ENCODE measurements at regions not wholly inside any gene's neighbourhood (a gene's known extent, or its start where the extent isn't known, plus 50 kb on each side); places are given as distances from the start of the nearest gene placed in this dataset.

DNA sequence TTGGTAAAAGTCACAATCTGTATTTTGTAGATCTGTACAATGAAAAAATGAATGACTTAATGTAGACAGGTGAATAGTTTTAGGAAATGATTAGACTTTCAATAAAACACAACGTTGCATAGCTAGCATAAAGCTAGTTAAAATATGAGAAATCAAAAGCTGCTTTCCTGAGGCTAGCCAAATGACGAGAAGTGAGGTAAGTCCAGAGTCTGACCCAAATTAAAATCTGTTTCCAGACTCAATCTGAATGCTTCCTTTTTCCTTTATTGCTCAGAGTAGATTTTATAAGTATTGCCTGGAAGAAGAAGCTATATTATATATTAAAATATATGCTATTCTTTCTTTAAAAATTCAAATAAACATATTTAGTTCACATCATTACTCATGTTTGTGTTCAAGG is 615.4 kb downstream of the CD109 start:
- DNase-seq (ENCODE audit: low read depth), result no peak
- H3K4me3 ChIP-seq (ENCODE audit: low read depth, low read length), result no peak overlapping the region
- TF ChIP-seq, protein P1, sequence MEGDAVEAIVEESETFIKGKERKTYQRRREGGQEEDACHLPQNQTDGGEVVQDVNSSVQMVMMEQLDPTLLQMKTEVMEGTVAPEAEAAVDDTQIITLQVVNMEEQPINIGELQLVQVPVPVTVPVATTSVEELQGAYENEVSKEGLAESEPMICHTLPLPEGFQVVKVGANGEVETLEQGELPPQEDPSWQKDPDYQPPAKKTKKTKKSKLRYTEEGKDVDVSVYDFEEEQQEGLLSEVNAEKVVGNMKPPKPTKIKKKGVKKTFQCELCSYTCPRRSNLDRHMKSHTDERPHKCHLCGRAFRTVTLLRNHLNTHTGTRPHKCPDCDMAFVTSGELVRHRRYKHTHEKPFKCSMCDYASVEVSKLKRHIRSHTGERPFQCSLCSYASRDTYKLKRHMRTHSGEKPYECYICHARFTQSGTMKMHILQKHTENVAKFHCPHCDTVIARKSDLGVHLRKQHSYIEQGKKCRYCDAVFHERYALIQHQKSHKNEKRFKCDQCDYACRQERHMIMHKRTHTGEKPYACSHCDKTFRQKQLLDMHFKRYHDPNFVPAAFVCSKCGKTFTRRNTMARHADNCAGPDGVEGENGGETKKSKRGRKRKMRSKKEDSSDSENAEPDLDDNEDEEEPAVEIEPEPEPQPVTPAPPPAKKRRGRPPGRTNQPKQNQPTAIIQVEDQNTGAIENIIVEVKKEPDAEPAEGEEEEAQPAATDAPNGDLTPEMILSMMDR (IDR thresholded peaks at IDR 0.05; ENCODE audit: control insufficient read depth, extremely low read depth, insufficient read depth), result no peak

DNA sequence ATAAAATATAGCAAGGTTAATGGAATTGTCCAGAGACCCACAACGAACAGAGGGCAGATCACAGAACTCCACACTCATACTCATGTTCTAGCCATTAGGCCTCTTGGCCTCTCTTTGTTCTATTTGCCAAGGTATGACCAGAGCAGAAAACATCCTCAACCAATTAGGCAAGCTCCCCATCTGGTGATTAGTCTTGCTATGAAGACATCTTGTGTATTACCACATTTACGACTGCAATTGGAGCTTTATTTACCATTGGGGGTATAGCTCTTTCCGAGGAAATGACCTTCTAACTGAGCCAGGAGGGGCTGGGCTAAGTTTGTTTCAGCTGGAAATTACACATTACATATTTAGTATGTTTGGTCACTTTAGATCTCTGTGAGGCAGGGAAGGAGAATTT is 593.9 kb downstream of the CD109 start:
- DNase-seq (ENCODE audit: low read depth), result no peak
- TF ChIP-seq, protein P1 (IDR thresholded peaks at IDR 0.05; ENCODE audit: control insufficient read depth, extremely low read depth, insufficient read depth), result no peak
- H3K4me3 ChIP-seq (ENCODE audit: low read depth, low read length), result no peak overlapping the region

DNA sequence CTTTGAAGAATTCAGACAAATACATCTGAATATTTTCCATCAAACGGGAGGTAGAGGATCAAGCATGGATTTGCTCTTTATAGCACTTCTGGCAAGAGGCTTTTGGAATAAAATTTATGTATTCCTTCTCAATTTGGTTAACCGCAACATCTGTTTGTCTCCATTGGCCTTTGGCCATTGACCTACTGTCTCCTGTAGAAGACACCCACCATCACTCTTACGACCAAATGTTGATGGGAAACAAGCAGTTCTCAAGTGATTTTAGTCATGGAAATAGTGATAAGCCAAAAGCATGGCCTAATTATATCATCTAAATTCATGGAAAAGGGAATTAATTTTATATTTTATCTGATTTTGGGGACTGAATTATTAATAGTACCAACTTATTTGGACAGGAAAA is 591.9 kb downstream of the CD109 start:
- TF ChIP-seq, protein P1 (IDR thresholded peaks at IDR 0.05; ENCODE audit: control insufficient read depth, extremely low read depth, insufficient read depth), result no peak
- no peak for DNase-seq (ENCODE audit: low read depth)
- no peak overlapping the region for H3K4me3 ChIP-seq (ENCODE audit: low read depth, low read length)

DNA sequence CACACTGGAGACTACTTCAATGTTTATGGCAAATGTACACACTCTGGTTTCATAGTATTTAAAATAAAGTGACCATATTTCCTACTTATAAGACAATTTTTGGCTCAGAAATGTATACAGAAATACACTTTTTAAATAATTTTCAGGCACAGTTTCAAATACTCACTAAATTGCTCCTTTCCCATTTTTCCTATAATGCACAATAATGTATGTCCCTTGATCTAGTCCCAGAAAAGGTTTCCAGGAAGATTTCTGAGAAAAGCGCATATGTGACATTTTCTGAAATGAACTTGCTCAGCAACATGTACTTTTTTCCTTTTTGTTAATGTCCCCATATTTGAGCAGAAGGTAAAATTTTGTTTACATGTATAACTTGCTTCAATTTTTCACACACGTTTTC is 591.4 kb downstream of the CD109 start:
- DNase-seq (ENCODE audit: low read depth), result no peak

DNA sequence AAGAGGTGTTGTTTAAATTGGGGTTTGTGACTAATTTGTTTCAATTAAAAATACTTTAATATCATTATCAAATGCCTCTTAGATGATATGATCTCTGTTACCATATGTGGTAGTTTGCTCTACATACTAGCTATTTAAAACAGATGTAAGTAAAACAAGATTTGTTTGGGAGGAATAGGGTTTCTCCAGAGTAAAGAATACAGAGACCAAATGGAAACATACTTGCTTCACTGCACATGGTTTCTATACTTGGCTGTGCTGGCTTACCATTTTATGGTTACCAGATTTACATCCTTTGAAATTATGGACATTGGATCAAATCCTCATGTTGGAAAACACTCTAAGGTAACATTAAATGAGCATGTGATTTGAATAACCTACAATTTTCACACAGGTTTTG is 588.3 kb downstream of the CD109 start:
- no peak overlapping the region for H3K4me3 ChIP-seq (ENCODE audit: low read depth, low read length)
- TF ChIP-seq, protein P1 (IDR thresholded peaks at IDR 0.05; ENCODE audit: control insufficient read depth, extremely low read depth, insufficient read depth), result no peak
- DNase-seq (ENCODE audit: low read depth), result no peak

More for the DNA sequence above, 591.4 kb downstream of the CD109 start:
- TF ChIP-seq, protein P1 (IDR thresholded peaks at IDR 0.05; ENCODE audit: control insufficient read depth, extremely low read depth, insufficient read depth), result no peak
- no peak overlapping the region for H3K4me3 ChIP-seq (ENCODE audit: low read depth, low read length)

DNA sequence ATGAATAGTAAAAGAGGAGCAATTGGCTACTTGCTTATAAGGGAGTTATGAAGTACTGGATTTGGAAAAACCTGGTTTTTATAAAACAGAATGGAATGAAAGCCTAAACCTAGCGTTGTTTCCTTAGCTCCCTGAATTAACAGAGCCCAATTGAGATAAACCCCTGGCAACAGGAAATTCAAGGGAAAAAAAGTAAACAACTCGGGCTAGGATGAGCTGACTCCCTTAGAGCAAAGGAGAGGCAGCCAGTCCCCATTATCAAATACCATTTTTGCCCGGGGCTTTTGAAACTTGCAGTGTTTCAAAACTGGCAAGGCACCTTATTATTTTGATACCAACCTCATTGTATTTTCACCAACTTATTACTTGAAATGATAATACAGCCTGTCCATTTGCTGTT is 587.5 kb downstream of the CD109 start:
- H3K4me3 ChIP-seq (ENCODE audit: low read depth, low read length), result no peak overlapping the region
- TF ChIP-seq, protein P1 (IDR thresholded peaks at IDR 0.05; ENCODE audit: control insufficient read depth, extremely low read depth, insufficient read depth), result no peak
- no peak for DNase-seq (ENCODE audit: low read depth)

DNA sequence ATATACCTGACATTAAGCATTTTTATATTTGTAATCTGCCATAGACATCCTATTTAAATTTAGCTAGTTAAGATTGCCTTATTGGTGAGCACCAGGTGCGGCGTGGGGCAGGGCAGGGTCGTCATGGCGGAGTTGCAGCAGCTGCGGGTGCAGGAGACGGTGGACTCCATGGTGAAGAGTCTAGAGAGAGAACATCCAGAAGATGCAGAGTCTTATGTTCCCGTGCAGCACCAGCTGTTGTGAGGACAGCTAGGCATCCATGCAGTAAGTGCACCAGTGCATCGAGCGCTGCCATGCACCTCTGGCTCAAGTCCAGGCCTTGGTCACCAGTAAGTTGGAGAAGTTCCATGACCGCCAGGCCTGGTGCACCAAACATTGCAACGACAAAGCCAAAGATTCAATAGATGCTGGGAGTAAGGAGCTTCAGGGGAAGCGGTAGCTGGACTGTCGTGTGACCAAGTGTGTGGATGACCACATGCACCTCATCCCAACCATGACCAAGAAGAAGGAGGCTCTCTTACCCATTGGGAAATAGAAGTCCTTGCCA is 586.2 kb downstream of the CD109 start:
- TF ChIP-seq, protein P1 (IDR thresholded peaks at IDR 0.05; ENCODE audit: control insufficient read depth, extremely low read depth, insufficient read depth), result no peak
- no peak for DNase-seq (ENCODE audit: low read depth)
- no peak overlapping the region for H3K4me3 ChIP-seq (ENCODE audit: low read depth, low read length)
